ENCODE measurements at regions not wholly inside any gene's neighbourhood (a gene's known extent, or its start where the extent isn't known, plus 50 kb on each side); places are given as distances from the start of the nearest gene placed in this dataset.
"Not testable (repeated sequence)": the region's sequence is repeated elsewhere in the genome, so short reads cannot be mapped to it uniquely, and the experiment has no call there.

- H3K4me3 ChIP-seq (ENCODE audit: low read length in 2 of 2); H3K9me3 ChIP-seq (ENCODE audit: control insufficient read depth, low read length); H3K36me3 ChIP-seq (ENCODE audit: control insufficient read depth in 1 of 2, insufficient read depth in 2 of 2, low read length in 1 of 2); H3K4me1 ChIP-seq (ENCODE audit: control insufficient read depth in 1 of 2, insufficient read depth in 2 of 2, low read length in 2 of 2); ATAC-seq (ENCODE audit: low FRiP score); intact Hi-C loops (cut with DNase I); DNase-seq; H3K27me3 ChIP-seq (ENCODE audit: control insufficient read depth in 1 of 2, insufficient read depth in 2 of 2, low read length in 1 of 2); H3K27ac ChIP-seq (ENCODE audit: low read depth in 1 of 2, low read length in 2 of 2): not testable (repeated sequence)
- 98% methylated on average over 7 of the region's 7 CpGs for WGBS, 2 donors
These were observed 148.3 kb upstream of the ADAMTSL1 start for GRCh38 chr9:18325746-18326011.

- ATAC-seq (ENCODE audit: low FRiP score), result no peak
- no peak for DNase-seq
- intact Hi-C loops (cut with DNase I), result no loop called here
- Histone ChIP-seq H3K27ac (ENCODE audit: low read depth in 1 of 2, low read length in 2 of 2) (no peak overlapping the region), H3K36me3 (ENCODE audit: control insufficient read depth in 1 of 2, insufficient read depth in 2 of 2, low read length in 1 of 2) (no peaks in the 10 kb centered on the region), H3K4me3 (ENCODE audit: low read length in 2 of 2) (no peak overlapping the region), H3K9me3 (ENCODE audit: control insufficient read depth, low read length) (no peaks in the 10 kb centered on the region), H3K27me3 (ENCODE audit: control insufficient read depth in 1 of 2, insufficient read depth in 2 of 2, low read length in 1 of 2) (no peaks in the 10 kb centered on the region), H3K4me1 (ENCODE audit: control insufficient read depth in 1 of 2, insufficient read depth in 2 of 2, low read length in 2 of 2) (no peaks in the 10 kb centered on the region)
- WGBS, 2 donors, result 65 to 75% methylated on average over 3 of the region's 3 CpGs
These were observed 146.8 kb upstream of the ADAMTSL1 start for GRCh38 chr9:18327121-18327520.

DNA sequence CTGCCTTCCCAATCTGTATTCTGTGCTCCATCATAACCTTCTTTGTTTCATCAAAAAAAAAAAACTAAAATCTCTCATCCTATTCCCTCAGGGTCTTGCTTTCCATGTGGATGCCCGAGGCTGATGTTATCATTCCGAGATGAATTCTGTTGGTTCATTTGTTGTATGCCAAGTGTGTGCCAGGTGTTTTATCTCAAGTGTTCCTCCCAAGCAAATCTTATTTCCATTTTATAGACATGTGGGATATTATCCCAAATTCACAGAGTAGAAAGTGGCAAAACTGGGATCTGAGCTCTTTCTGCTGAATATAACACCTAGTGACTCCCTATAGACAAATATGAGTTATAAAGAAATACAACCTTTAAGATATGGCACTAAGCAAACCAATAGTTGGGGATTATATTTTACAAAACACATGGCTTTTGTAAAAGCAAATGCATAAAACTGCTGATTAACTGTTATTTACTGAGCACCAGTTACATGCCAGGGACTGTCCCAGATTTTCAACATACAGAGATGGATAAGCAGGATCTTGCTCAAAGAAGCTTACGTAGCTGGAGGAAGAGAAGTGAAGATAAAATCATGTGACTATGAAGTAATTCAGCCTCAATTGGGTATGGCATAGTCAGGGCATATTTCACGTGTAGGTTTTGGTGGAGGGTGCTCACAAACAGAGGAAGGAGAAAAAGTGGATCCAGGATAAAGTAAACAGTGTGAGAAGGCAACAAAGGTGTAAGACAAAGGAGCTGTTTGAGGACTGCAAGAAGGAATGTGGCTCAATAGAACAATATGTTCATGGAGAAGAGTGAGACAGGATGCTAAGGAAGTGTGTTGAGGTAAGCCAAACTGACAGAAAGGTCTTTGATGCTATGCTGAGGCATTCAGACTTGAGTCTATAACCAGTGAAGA is 143.3 kb upstream of the ADAMTSL1 start:
- WGBS, 2 donors, result 91 to 93% methylated on average over 4 of the region's 4 CpGs
- H3K27ac ChIP-seq (ENCODE audit: low read depth in 1 of 2, low read length in 2 of 2), result no peak overlapping the region
- no peaks in the 10 kb centered on the region for H3K4me1 ChIP-seq (ENCODE audit: control insufficient read depth in 1 of 2, insufficient read depth in 2 of 2, low read length in 2 of 2)
- intact Hi-C loops (cut with DNase I), result no loop called here
- no peak overlapping the region for H3K4me3 ChIP-seq (ENCODE audit: low read length in 2 of 2)
- no peak for DNase-seq
- no peaks in the 10 kb centered on the region for H3K36me3 ChIP-seq (ENCODE audit: control insufficient read depth in 1 of 2, insufficient read depth in 2 of 2, low read length in 1 of 2)
- H3K9me3 ChIP-seq (ENCODE audit: control insufficient read depth, low read length), result no peaks in the 10 kb centered on the region
- ATAC-seq (ENCODE audit: low FRiP score), result no peak
- H3K27me3 ChIP-seq (ENCODE audit: control insufficient read depth in 1 of 2, insufficient read depth in 2 of 2, low read length in 1 of 2), result no peaks in the 10 kb centered on the region

DNA sequence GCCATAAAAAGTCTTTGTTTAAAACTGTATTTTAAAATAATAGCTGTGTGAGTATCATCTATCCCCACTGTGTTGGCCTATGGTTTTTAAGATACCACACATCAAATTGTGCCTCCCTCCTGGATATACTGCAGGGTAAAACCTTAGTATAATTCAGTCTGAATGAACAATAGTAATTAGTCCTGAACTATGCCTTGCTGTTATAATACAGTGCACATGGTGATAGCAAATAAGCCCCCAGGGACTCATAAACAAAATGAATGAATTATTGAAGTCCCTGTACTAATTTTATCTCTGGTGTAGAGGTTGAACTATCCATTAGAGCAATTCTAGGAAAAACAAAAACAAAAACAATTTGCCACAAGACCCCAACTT is 142.7 kb upstream of the ADAMTSL1 start:
- Histone ChIP-seq H3K4me3 (ENCODE audit: low read length in 2 of 2) (no peak overlapping the region), H3K27me3 (ENCODE audit: control insufficient read depth in 1 of 2, insufficient read depth in 2 of 2, low read length in 1 of 2) (no peaks in the 10 kb centered on the region), H3K36me3 (ENCODE audit: control insufficient read depth in 1 of 2, insufficient read depth in 2 of 2, low read length in 1 of 2) (no peaks in the 10 kb centered on the region), H3K4me1 (ENCODE audit: control insufficient read depth in 1 of 2, insufficient read depth in 2 of 2, low read length in 2 of 2) (no peaks in the 10 kb centered on the region), H3K27ac (ENCODE audit: low read depth in 1 of 2, low read length in 2 of 2) (no peak overlapping the region), H3K9me3 (ENCODE audit: control insufficient read depth, low read length) (no peaks in the 10 kb centered on the region)
- ATAC-seq (ENCODE audit: low FRiP score) (no peak), DNase-seq (no peak)
- intact Hi-C loops (cut with DNase I), result no loop called here

DNA sequence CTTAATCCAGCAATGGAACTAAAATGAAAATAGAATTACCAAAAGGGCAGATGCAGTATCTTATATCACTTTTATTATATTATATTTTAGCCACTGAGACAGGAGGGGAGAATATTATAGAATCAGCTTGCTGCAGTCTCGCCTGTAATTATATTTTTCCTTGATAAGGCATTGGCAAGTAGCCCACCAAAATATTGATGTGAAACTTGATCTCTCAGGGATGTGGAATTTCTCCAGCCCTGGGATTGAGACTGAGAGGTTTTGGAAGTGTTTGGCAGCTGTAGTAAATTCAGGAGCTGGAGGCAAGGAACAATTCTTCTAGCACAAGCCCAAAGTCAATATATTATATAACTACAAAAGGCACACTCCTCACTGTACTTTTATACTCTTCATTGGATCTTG is 142.1 kb upstream of the ADAMTSL1 start:
- DNase-seq (no peak), ATAC-seq (ENCODE audit: low FRiP score) (peak; percentile 52)
- no peaks in the 10 kb centered on the region for H3K36me3 ChIP-seq (ENCODE audit: control insufficient read depth in 1 of 2, insufficient read depth in 2 of 2, low read length in 1 of 2)
- no peaks in the 10 kb centered on the region for H3K27me3 ChIP-seq (ENCODE audit: control insufficient read depth in 1 of 2, insufficient read depth in 2 of 2, low read length in 1 of 2)
- no peak overlapping the region for H3K4me3 ChIP-seq (ENCODE audit: low read length in 2 of 2)
- H3K9me3 ChIP-seq (ENCODE audit: control insufficient read depth, low read length), result no peaks in the 10 kb centered on the region
- H3K27ac ChIP-seq (ENCODE audit: low read depth in 1 of 2, low read length in 2 of 2), result no peak overlapping the region
- intact Hi-C loops (cut with DNase I), result no loop called here
- no peaks in the 10 kb centered on the region for H3K4me1 ChIP-seq (ENCODE audit: control insufficient read depth in 1 of 2, insufficient read depth in 2 of 2, low read length in 2 of 2)
- WGBS, 2 donors, result 0 to 3% methylated on average over 1 of the region's 1 CpG

DNA sequence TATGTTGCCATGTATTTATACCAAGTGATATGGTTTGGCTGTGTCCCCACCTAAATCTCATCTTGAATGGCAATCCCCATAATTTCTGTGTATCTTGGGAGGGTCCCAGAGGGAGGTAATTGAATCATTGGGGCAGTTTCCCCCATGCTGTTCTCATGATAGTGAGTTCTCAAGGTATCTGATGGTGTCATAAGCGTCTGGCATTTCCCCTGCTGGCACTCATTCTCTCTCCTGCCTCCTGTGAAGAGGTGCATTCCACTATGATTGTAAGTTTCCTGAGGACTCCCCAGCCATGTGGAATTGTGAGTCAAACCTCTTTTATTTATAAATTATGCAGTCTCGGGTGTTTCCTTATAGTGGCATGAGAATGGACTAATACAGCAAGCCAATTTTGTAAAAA is 140.8 kb upstream of the ADAMTSL1 start:
- H3K27ac ChIP-seq (ENCODE audit: low read depth in 1 of 2, low read length in 2 of 2), result no peak overlapping the region
- H3K4me3 ChIP-seq (ENCODE audit: low read length in 2 of 2), result no peak overlapping the region
- intact Hi-C loops (cut with DNase I), result no loop called here
- no peaks in the 10 kb centered on the region for H3K36me3 ChIP-seq (ENCODE audit: control insufficient read depth in 1 of 2, insufficient read depth in 2 of 2, low read length in 1 of 2)
- H3K9me3 ChIP-seq (ENCODE audit: control insufficient read depth, low read length), result no peaks in the 10 kb centered on the region
- H3K4me1 ChIP-seq (ENCODE audit: control insufficient read depth in 1 of 2, insufficient read depth in 2 of 2, low read length in 2 of 2), result no peaks in the 10 kb centered on the region
- H3K27me3 ChIP-seq (ENCODE audit: control insufficient read depth in 1 of 2, insufficient read depth in 2 of 2, low read length in 1 of 2), result no peaks in the 10 kb centered on the region
- DNase-seq (no peak), ATAC-seq (ENCODE audit: low FRiP score) (no peak)
- 83% methylated on average over 2 of the region's 2 CpGs for WGBS, 2 donors

GRCh38 chr9:18335825-18336224 is 138.1 kb upstream of the ADAMTSL1 start:
- H3K4me1 ChIP-seq (ENCODE audit: control insufficient read depth in 1 of 2, insufficient read depth in 2 of 2, low read length in 2 of 2), result no peaks in the 10 kb centered on the region
- ATAC-seq (ENCODE audit: low FRiP score), result no peak
- DNase-seq, result no peak
- no peaks in the 10 kb centered on the region for H3K27me3 ChIP-seq (ENCODE audit: control insufficient read depth in 1 of 2, insufficient read depth in 2 of 2, low read length in 1 of 2)
- no peaks in the 10 kb centered on the region for H3K9me3 ChIP-seq (ENCODE audit: control insufficient read depth, low read length)
- intact Hi-C loops (cut with DNase I), result no loop called here
- no peak overlapping the region for H3K27ac ChIP-seq (ENCODE audit: low read depth in 1 of 2, low read length in 2 of 2)
- no peak overlapping the region for H3K4me3 ChIP-seq (ENCODE audit: low read length in 2 of 2)
- 99 to 100% methylated on average over 1 of the region's 1 CpG for WGBS, 2 donors
- H3K36me3 ChIP-seq (ENCODE audit: control insufficient read depth in 1 of 2, insufficient read depth in 2 of 2, low read length in 1 of 2), result no peaks in the 10 kb centered on the region

DNA sequence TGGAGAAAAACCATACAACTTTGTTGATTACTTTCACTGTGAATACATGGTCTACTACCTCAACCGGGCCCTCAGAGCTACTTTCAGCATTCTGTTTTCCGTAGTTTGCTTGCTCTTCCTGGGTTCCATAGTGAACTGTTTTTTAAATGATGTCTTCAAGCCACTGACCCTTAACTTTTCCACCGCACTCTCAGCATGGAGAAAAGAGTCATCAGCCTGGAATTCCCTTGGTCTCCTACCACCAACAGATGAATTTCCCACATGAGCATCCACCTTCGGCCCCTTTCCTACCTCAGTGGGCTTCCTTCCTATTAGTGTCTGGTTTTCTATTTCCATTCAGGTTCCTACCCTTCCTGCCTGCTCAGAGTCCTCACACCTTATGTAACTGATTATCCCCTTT is 135.9 kb upstream of the ADAMTSL1 start:
- no peak overlapping the region for H3K27ac ChIP-seq (ENCODE audit: low read depth in 1 of 2, low read length in 2 of 2)
- no peaks in the 10 kb centered on the region for H3K36me3 ChIP-seq (ENCODE audit: control insufficient read depth in 1 of 2, insufficient read depth in 2 of 2, low read length in 1 of 2)
- H3K4me1 ChIP-seq (ENCODE audit: control insufficient read depth in 1 of 2, insufficient read depth in 2 of 2, low read length in 2 of 2), result no peaks in the 10 kb centered on the region
- H3K9me3 ChIP-seq (ENCODE audit: control insufficient read depth, low read length), result no peaks in the 10 kb centered on the region
- intact Hi-C loops (cut with DNase I), result no loop called here
- H3K4me3 ChIP-seq (ENCODE audit: low read length in 2 of 2), result no peak overlapping the region
- ATAC-seq (ENCODE audit: low FRiP score) (no peak), DNase-seq (no peak)
- H3K27me3 ChIP-seq (ENCODE audit: control insufficient read depth in 1 of 2, insufficient read depth in 2 of 2, low read length in 1 of 2), result no peaks in the 10 kb centered on the region
- 97 to 99% methylated on average over 4 of the region's 4 CpGs for WGBS, 2 donors

DNA sequence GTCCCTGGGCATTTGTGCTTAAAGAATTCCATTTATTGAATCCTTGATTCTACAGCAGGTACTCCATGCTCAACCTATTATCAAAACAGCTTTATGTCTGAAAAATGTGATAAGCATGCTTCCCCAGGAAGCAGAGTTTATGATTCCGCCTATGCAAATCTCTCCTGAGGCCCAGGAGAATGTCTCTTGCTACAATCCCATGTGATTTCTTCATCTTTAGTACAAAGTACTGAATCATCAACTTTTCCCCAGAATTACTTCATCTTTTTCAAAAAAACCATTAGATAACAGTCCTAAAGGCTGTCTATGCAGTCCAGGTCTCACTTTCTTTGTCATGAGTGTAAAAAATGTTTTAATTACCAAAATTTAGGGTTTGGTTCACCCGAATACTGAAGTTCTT is 130.2 kb upstream of the ADAMTSL1 start:
- Histone ChIP-seq H3K4me1 (ENCODE audit: control insufficient read depth in 1 of 2, insufficient read depth in 2 of 2, low read length in 2 of 2) (no peaks in the 10 kb centered on the region), H3K4me3 (ENCODE audit: low read length in 2 of 2) (no peak overlapping the region), H3K27me3 (ENCODE audit: control insufficient read depth in 1 of 2, insufficient read depth in 2 of 2, low read length in 1 of 2) (no peaks in the 10 kb centered on the region), H3K27ac (ENCODE audit: low read depth in 1 of 2, low read length in 2 of 2) (no peak overlapping the region), H3K9me3 (ENCODE audit: control insufficient read depth, low read length) (no peaks in the 10 kb centered on the region), H3K36me3 (ENCODE audit: control insufficient read depth in 1 of 2, insufficient read depth in 2 of 2, low read length in 1 of 2) (no peaks in the 10 kb centered on the region)
- ATAC-seq (ENCODE audit: low FRiP score) (no peak), DNase-seq (no peak)
- intact Hi-C loops (cut with DNase I), result no loop called here
- WGBS, 2 donors, result 97 to 98% methylated on average over 2 of the region's 2 CpGs
